Neuronal stem cell (in vitro differentiated cells): ENCODE measurements at regions not wholly inside any gene's neighbourhood (a gene's known extent, or its start where the extent isn't known, plus 50 kb on each side); places are given as distances from the start of the nearest gene placed in this dataset.

Experiments used
- DNase-seq: peaks from one replicate; pipeline ENCODE4 v3.0.0-alpha.2; 2013; ENCODE audit warnings: low spot score
- H2AFZ ChIP-seq: one replicate; pipeline ENCODE4 v1.6.1; 2013; ENCODE audit warnings: mild to moderate bottlenecking, low read length, inconsistent platforms
- H2AK5ac ChIP-seq: 2 replicates; pipeline ENCODE4 v1.6.1; 2013; ENCODE audit warnings: low read depth, mild to moderate bottlenecking, inconsistent platforms, low read length, moderate library complexity, mixed read lengths
- H2BK120ac ChIP-seq: 2 replicates; pipeline ENCODE4 v1.6.1; 2013; ENCODE audit warnings: low read depth, mild to moderate bottlenecking, inconsistent platforms, low read length, moderate library complexity, mixed read lengths
- H2BK12ac ChIP-seq: one replicate; pipeline ENCODE4 v1.6.1; 2013; ENCODE audit warnings: low read length, inconsistent platforms
- H2BK15ac ChIP-seq: 2 replicates; pipeline ENCODE4 v1.6.1; 2013; ENCODE audit warnings: mild to moderate bottlenecking, low read length, inconsistent platforms, mixed read lengths
- H2BK5ac ChIP-seq: one replicate; pipeline ENCODE4 v1.6.1; 2013; ENCODE audit warnings: inconsistent platforms, mild to moderate bottlenecking, low read length, moderate library complexity
- H3K14ac ChIP-seq: one replicate; pipeline ENCODE4 v1.6.1; 2013; ENCODE audit warnings: low read length, inconsistent platforms
- H3K18ac ChIP-seq: 2 replicates; pipeline ENCODE4 v1.6.1; 2013; ENCODE audit warnings: low read length, inconsistent platforms
- H3K23ac ChIP-seq: 2 replicates; pipeline ENCODE4 v1.6.1; 2013; ENCODE audit warnings: low read depth, mild to moderate bottlenecking, mixed read lengths, low read length, inconsistent platforms; ENCODE audit not compliant: poor library complexity
- H3K27ac ChIP-seq: replicated peaks from 3 replicates; pipeline ENCODE4 v1.5.1; 2013; ENCODE audit warnings: low read length, inconsistent platforms
- H3K27me3 ChIP-seq, 3 experiments: 2 replicates each; pipeline ENCODE4 v1.6.1; 2013; ENCODE audit warnings: low read length in 3 of 3, mild to moderate bottlenecking in 2 of 3, inconsistent platforms in 1 of 3, low read depth in 1 of 3, mixed read lengths in 1 of 3, moderate library complexity in 1 of 3; ENCODE audit not compliant: control insufficient read depth in 3 of 3, insufficient read depth in 3 of 3
- H3K36me3 ChIP-seq, 2 donors: replicated peaks in 1 of 2; 2 replicates each; pipeline ENCODE4 v1.6.1; 2013; ENCODE audit warnings: low read length in 2 of 2; ENCODE audit not compliant: control insufficient read depth in 2 of 2, insufficient read depth in 2 of 2
- H3K4ac ChIP-seq: 2 replicates; pipeline ENCODE4 v1.6.1; 2013; ENCODE audit warnings: inconsistent platforms, mild to moderate bottlenecking, low read length, moderate library complexity
- H3K4me1 ChIP-seq, 2 donors: 1 replicate in 1 of 2; 2 replicates in 1 of 2; pipeline ENCODE4 v1.6.1; 2013; ENCODE audit warnings: low read length in 2 of 2, low read depth in 1 of 2; ENCODE audit not compliant: control insufficient read depth in 2 of 2, insufficient read depth in 1 of 2
- H3K4me2 ChIP-seq: one replicate; pipeline ENCODE4 v1.6.1; 2013; ENCODE audit warnings: mild to moderate bottlenecking, low read length, inconsistent platforms; ENCODE audit not compliant: insufficient read depth, poor library complexity, severe bottlenecking
- H3K4me3 ChIP-seq, 2 donors: 2 replicates each; pipeline ENCODE4 v1.5.1; 2013; ENCODE audit warnings: low read length in 2 of 2, mild to moderate bottlenecking in 2 of 2, inconsistent platforms in 1 of 2, moderate library complexity in 1 of 2
- H3K79me1 ChIP-seq: one replicate; pipeline ENCODE4 v1.6.1; 2013; ENCODE audit warnings: low read depth, mild to moderate bottlenecking, inconsistent platforms, low read length, moderate library complexity
- H3K9ac ChIP-seq: one replicate; pipeline ENCODE4 v1.6.1; 2013; ENCODE audit warnings: mild to moderate bottlenecking, low read depth, low read length, inconsistent platforms; ENCODE audit not compliant: poor library complexity
- H3K9me3 ChIP-seq, 2 donors: replicated peaks in 1 of 2; 2 replicates each; pipeline versions ENCODE3 to v1.6.1; 2013; ENCODE audit warnings: low read length in 2 of 2, mild to moderate bottlenecking in 2 of 2, inconsistent platforms in 1 of 2, low read depth in 1 of 2, mixed read lengths in 1 of 2, moderate library complexity in 1 of 2; ENCODE audit not compliant: control insufficient read depth in 2 of 2, insufficient read depth in 1 of 2
- H4K8ac ChIP-seq: one replicate; pipeline ENCODE4 v1.6.1; 2013; ENCODE audit warnings: low read depth, mild to moderate bottlenecking, inconsistent platforms, low read length, moderate library complexity
- H4K91ac ChIP-seq: one replicate; pipeline ENCODE4 v1.6.1; 2013; ENCODE audit warnings: low read length, low read depth, mild to moderate bottlenecking, inconsistent platforms; ENCODE audit not compliant: poor library complexity
- WGBS, 2 donors: extraction: QIAGEN DNeasy Blood & Tissue Kit; methylation state at CpG; one replicate each; pipeline ENCODE4 v1.1.7; 2013; ENCODE audit warnings: missing lambda C conversion rate in 2 of 2, mixed read lengths in 1 of 2; ENCODE audit not compliant: insufficient read length in 2 of 2, insufficient replicate concordance in 1 of 2; ENCODE audit errors: extremely low coverage in 2 of 2; 5-methylcytosine and 5-hydroxymethylcytosine counted together

- H4K91ac ChIP-seq: no peak overlapping the region
- H3K4me2 ChIP-seq: no peak overlapping the region
- H3K23ac ChIP-seq: no peak overlapping the region
- H3K4me3 ChIP-seq: no peak overlapping the region
- H3K9me3 ChIP-seq: no peaks in the 10 kb centered on the region
- no peaks in the 10 kb centered on the region for H3K27me3 ChIP-seq
- H3K4ac ChIP-seq: no peak overlapping the region
- H4K8ac ChIP-seq: no peak overlapping the region
- no peak overlapping the region for H2BK5ac ChIP-seq
- H3K18ac ChIP-seq: no peak overlapping the region
- H3K27ac ChIP-seq: no peak overlapping the region
- no peak overlapping the region for H2BK120ac ChIP-seq
- no peak overlapping the region for H3K14ac ChIP-seq
- DNase-seq: no peak
- H3K9ac ChIP-seq: no peak overlapping the region
- WGBS, 2 donors: no CpG with 5 or more reads among the region's 2 CpGs
- no peaks in the 10 kb centered on the region for H3K79me1 ChIP-seq
- H3K4me1 ChIP-seq: no peaks in the 10 kb centered on the region
- no peaks in the 10 kb centered on the region for H3K36me3 ChIP-seq
- H2AFZ ChIP-seq: no peak overlapping the region
- no peak overlapping the region for H2BK15ac ChIP-seq
- H2BK12ac ChIP-seq: no peak overlapping the region
- no peak overlapping the region for H2AK5ac ChIP-seq
These were observed 1135.5 kb downstream of the JRKL start for GRCh38 chr11:97525273-97525672.

- Histone ChIP-seq H2BK15ac (no peak overlapping the region), H3K4me1 (no peaks in the 10 kb centered on the region), H3K18ac (no peak overlapping the region), H3K27ac (no peak overlapping the region), H3K27me3 (no peaks in the 10 kb centered on the region), H3K36me3 (no peaks in the 10 kb centered on the region), H3K4ac (no peak overlapping the region), H3K9ac (no peak overlapping the region), H2BK120ac (no peak overlapping the region), H3K9me3 (peaks cover 0 to 2% of the 10 kb centered on the region in 2 donors), H2BK5ac (peak overlapping the region; percentile 49), H3K23ac (no peak overlapping the region), H3K4me3 (no peak overlapping the region), H2BK12ac (no peak overlapping the region), H4K91ac (no peak overlapping the region), H3K79me1 (no peaks in the 10 kb centered on the region), H3K4me2 (no peak overlapping the region), H4K8ac (no peak overlapping the region), H2AK5ac (no peak overlapping the region), H3K14ac (peak overlapping the region; percentile 25), H2AFZ (no peak overlapping the region)
- no CpG with 5 or more reads among the region's 14 CpGs for WGBS, 2 donors
- no peak for DNase-seq
These were observed 1147.8 kb downstream of the JRKL start for GRCh38 chr11:97537407-97538150.

- Histone ChIP-seq H3K27me3 (no peaks in the 10 kb centered on the region), H4K8ac (no peak overlapping the region), H3K9ac (no peak overlapping the region), H3K18ac (no peak overlapping the region), H3K4me3 (no peak overlapping the region), H3K79me1 (no peaks in the 10 kb centered on the region), H2BK12ac (no peak overlapping the region), H3K23ac (no peak overlapping the region), H3K4ac (no peak overlapping the region), H4K91ac (no peak overlapping the region), H3K4me1 (no peaks in the 10 kb centered on the region), H3K27ac (no peak overlapping the region), H3K36me3 (no peaks in the 10 kb centered on the region), H3K9me3 (no peaks in the 10 kb centered on the region), H2BK15ac (no peak overlapping the region), H2BK5ac (no peak overlapping the region), H2BK120ac (no peak overlapping the region), H3K14ac (no peak overlapping the region), H2AK5ac (no peak overlapping the region), H3K4me2 (no peak overlapping the region), H2AFZ (no peak overlapping the region)
- no peak for DNase-seq
These were observed 1154.6 kb downstream of the JRKL start for GRCh38 chr11:97544431-97544830.

- H2BK5ac ChIP-seq: no peak overlapping the region
- H2AFZ ChIP-seq: no peak overlapping the region
- H3K27me3 ChIP-seq: no peaks in the 10 kb centered on the region
- no peak overlapping the region for H3K18ac ChIP-seq
- no peak overlapping the region for H3K23ac ChIP-seq
- no peak overlapping the region for H2BK12ac ChIP-seq
- no peak for DNase-seq
- no peak overlapping the region for H3K9ac ChIP-seq
- WGBS, 2 donors: no CpG with 5 or more reads among the region's 2 CpGs
- no peak overlapping the region for H3K4ac ChIP-seq
- H3K27ac ChIP-seq: no peak overlapping the region
- H4K91ac ChIP-seq: no peak overlapping the region
- H2BK120ac ChIP-seq: no peak overlapping the region
- H3K4me2 ChIP-seq: no peak overlapping the region
- no peaks in the 10 kb centered on the region for H3K4me1 ChIP-seq
- H4K8ac ChIP-seq: no peak overlapping the region
- no peak overlapping the region for H3K14ac ChIP-seq
- H3K36me3 ChIP-seq: no peaks in the 10 kb centered on the region
- H3K4me3 ChIP-seq: no peak overlapping the region
- no peak overlapping the region for H2BK15ac ChIP-seq
- H3K9me3 ChIP-seq: no peaks in the 10 kb centered on the region
- H2AK5ac ChIP-seq: no peak overlapping the region
- H3K79me1 ChIP-seq: no peaks in the 10 kb centered on the region
These were observed 1158.5 kb downstream of the JRKL start for GRCh38 chr11:97548280-97548679.
